ENCODE measurements at regions not wholly inside any gene's neighbourhood (a gene's known extent, or its start where the extent isn't known, plus 50 kb on each side); places are given as distances from the start of the nearest gene placed in this dataset.

GRCh38 chr9:79395228-79395627 is 176.5 kb upstream of the TLE4 start:
- TF ChIP-seq, protein P1, sequence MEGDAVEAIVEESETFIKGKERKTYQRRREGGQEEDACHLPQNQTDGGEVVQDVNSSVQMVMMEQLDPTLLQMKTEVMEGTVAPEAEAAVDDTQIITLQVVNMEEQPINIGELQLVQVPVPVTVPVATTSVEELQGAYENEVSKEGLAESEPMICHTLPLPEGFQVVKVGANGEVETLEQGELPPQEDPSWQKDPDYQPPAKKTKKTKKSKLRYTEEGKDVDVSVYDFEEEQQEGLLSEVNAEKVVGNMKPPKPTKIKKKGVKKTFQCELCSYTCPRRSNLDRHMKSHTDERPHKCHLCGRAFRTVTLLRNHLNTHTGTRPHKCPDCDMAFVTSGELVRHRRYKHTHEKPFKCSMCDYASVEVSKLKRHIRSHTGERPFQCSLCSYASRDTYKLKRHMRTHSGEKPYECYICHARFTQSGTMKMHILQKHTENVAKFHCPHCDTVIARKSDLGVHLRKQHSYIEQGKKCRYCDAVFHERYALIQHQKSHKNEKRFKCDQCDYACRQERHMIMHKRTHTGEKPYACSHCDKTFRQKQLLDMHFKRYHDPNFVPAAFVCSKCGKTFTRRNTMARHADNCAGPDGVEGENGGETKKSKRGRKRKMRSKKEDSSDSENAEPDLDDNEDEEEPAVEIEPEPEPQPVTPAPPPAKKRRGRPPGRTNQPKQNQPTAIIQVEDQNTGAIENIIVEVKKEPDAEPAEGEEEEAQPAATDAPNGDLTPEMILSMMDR (conservative IDR thresholded peaks at IDR 0.05; ENCODE audit: low read depth, low read length), result no peak
- H3K4me3 ChIP-seq (ENCODE audit: low read depth, low read length), result no peak overlapping the region
- DNase-seq (ENCODE audit: low read depth), result no peak

DNA sequence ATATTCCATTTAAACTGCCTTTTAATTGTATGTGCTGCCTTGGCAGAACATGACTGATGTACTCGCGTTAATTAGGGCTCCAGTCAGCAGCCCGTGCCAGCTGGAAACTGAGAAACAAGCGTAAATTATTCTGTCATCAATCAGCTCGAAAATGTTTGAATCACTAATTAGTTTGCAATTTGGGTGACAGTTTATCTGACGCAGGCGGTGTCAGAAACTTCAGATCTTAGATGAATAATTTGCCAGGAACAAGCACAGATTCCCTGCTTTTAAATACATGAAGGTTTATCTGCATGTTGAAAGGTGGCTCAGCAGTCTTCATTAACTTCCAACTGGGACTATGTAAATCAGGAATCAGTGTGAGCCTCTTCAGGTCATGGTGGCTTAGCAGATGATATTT is 176.0 kb upstream of the TLE4 start:
- TF ChIP-seq, protein P1 (conservative IDR thresholded peaks at IDR 0.05; ENCODE audit: low read depth, low read length), result no peak
- DNase-seq (ENCODE audit: low read depth), result no peak

DNA sequence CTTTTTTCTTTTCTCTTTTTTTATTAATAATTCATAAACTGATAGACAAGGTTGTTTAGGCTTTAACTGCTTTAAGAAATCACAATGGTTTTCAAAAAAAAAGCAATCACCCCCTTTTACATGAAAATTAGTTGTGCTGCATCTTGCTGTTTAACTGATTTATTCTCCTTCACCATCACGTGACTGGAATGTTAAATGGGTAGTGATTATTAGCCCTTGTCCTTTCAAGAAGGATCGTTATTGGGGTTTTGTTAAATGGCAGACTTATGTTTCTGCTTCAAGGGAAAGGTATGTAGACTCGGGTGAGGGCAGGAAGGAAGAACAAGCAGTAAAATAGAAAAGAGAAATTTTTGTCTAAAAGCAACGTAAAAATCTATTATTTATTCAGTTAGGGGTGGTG is 175.6 kb upstream of the TLE4 start:
- H3K4me3 ChIP-seq (ENCODE audit: low read depth, low read length), result no peak overlapping the region
- DNase-seq (ENCODE audit: low read depth), result no peak
- TF ChIP-seq, protein P1 (conservative IDR thresholded peaks at IDR 0.05; ENCODE audit: low read depth, low read length), result no peak

More for the DNA sequence above, 176.0 kb upstream of the TLE4 start:
- no peak overlapping the region for H3K4me3 ChIP-seq (ENCODE audit: low read depth, low read length)

- no peak overlapping the region for H3K4me3 ChIP-seq (ENCODE audit: low read depth, low read length)
- TF ChIP-seq, protein P1 (conservative IDR thresholded peaks at IDR 0.05; ENCODE audit: low read depth, low read length), result peak; percentile 3
- no peak for DNase-seq (ENCODE audit: low read depth)
Observed at GRCh38 chr9:79403495-79403894, 168.3 kb upstream of the TLE4 start.

GRCh38 chr9:79408200-79408599 is 163.6 kb upstream of the TLE4 start:
- DNase-seq (ENCODE audit: low read depth), result peak; percentile 11
- no peak overlapping the region for H3K4me3 ChIP-seq (ENCODE audit: low read depth, low read length)
- TF ChIP-seq, protein P1 (conservative IDR thresholded peaks at IDR 0.05; ENCODE audit: low read depth, low read length), result no peak

DNA sequence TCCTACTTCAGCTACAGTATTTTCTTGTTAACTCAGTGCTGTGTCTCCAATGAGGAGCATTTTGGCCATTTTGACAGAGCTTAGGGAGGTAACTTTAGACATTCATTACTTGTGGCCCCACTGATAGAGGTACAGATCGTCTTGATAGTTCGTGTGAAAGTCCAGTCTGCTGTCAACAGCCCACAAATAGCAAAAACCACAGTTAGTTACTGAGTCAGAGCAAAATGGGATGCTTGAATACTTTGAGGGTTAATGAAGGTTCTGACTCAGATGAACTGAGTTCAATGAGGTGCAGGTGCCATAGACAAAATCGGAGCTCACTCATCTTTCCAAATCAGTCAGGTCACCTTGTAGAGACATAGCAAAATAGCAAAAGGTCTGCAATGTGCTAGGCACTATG is 163.1 kb upstream of the TLE4 start:
- no peak overlapping the region for H3K4me3 ChIP-seq (ENCODE audit: low read depth, low read length)
- TF ChIP-seq, protein P1 (conservative IDR thresholded peaks at IDR 0.05; ENCODE audit: low read depth, low read length), result no peak
- DNase-seq (ENCODE audit: low read depth), result no peak

DNA sequence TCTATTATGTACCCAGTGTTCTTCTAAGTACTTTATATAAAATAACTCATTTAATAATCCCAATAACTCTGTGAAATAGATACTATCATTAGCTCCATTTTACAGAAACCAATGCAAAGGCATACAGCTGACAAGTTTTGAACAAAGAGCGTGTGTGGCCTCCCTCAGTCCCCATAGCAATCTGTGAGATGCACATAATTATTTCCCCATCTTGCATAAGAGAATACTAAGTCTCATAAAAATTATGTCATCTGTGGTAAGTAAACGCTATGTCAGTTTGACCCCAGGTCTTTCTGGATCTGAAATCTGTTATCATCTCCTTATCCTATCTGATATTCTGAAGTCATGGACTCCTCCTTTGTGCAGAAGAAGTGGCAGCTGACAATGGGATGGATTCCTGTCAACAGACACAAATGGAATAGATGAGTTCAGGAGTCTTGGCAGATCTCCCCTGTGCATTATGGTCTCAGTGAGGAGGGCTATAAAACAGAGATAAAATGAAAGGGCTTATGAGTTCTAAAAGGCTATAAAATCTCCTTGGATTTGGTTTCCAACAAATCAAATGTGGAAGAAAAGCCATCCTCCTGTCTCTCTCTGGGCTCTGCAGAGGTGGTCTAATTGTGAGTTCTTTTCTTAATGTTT is 162.5 kb upstream of the TLE4 start:
- no peak for DNase-seq (ENCODE audit: low read depth)
- TF ChIP-seq, protein P1 (conservative IDR thresholded peaks at IDR 0.05; ENCODE audit: low read depth, low read length), result no peak
- H3K4me3 ChIP-seq (ENCODE audit: low read depth, low read length), result no peak overlapping the region
